Astrocyte (in vitro differentiated cells and primary cell): ENCODE measurements at regions not wholly inside any gene's neighbourhood (a gene's known extent, or its start where the extent isn't known, plus 50 kb on each side); places are given as distances from the start of the nearest gene placed in this dataset.

ENCODE experiments used
- DNase-seq: peaks from one replicate; pipeline ENCODE4 v3.0.0-alpha.2; 2010; ENCODE audit warnings: low read depth
- FAIRE-seq: peaks from 2 replicates; lab custom pipeline; 2011; peaks lifted over from hg19 to GRCh38; lab: Jason Lieb, UNC
- H2AFZ ChIP-seq: 2 replicates; pipeline ENCODE4 v1.6.0; 2012; ENCODE audit warnings: low read depth, low read length, inconsistent platforms
- H3K27ac ChIP-seq: 2 replicates; pipeline ENCODE4 v1.5.1; 2011; ENCODE audit warnings: low read depth, low read length, inconsistent platforms
- H3K27me3 ChIP-seq: 2 replicates; pipeline ENCODE4 v1.6.0; 2011; ENCODE audit warnings: low read length, inconsistent platforms; ENCODE audit not compliant: insufficient read depth
- H3K36me3 ChIP-seq: 2 replicates; pipeline ENCODE4 v1.5.1; 2011; ENCODE audit warnings: low read length, inconsistent platforms; ENCODE audit not compliant: insufficient read depth
- H3K4me1 ChIP-seq: 2 replicates; pipeline ENCODE4 v1.5.1; 2011; ENCODE audit warnings: low read length, inconsistent platforms; ENCODE audit not compliant: insufficient read depth
- H3K4me2 ChIP-seq: 2 replicates; pipeline ENCODE4 v1.6.0; 2012; ENCODE audit warnings: low read length, inconsistent platforms
- H3K4me3 ChIP-seq: 2 replicates; pipeline ENCODE4 v1.5.1; 2011; ENCODE audit warnings: low read depth, mild to moderate bottlenecking, low read length, inconsistent platforms; ENCODE audit not compliant: insufficient read depth
- H3K79me2 ChIP-seq: 2 replicates; pipeline ENCODE4 v1.6.0; 2012; ENCODE audit warnings: mild to moderate bottlenecking, low read length, inconsistent platforms; ENCODE audit not compliant: insufficient read depth
- H3K9ac ChIP-seq: 2 replicates; pipeline ENCODE4 v1.6.0; 2012; ENCODE audit warnings: mild to moderate bottlenecking, low read length, inconsistent platforms
- H3K9me3 ChIP-seq: 2 replicates; pipeline ENCODE4 v1.5.1; 2012; ENCODE audit warnings: low read depth, mild to moderate bottlenecking, low read length, inconsistent platforms; ENCODE audit not compliant: insufficient read depth
- H4K20me1 ChIP-seq: 2 replicates; pipeline ENCODE4 v1.6.0; 2012; ENCODE audit warnings: low read length, inconsistent platforms; ENCODE audit not compliant: insufficient read depth
- H3K27ac Mint-ChIP-seq: one replicate; pipeline ENCODE4 v1.8.0; 2021; ENCODE audit warnings: mild to moderate bottlenecking, mixed read lengths; ENCODE audit not compliant: unreplicated experiment
- H3K27me3 Mint-ChIP-seq: one replicate; pipeline ENCODE4 v1.8.0; 2021; ENCODE audit warnings: low read depth, mixed read lengths; ENCODE audit not compliant: unreplicated experiment
- H3K36me3 Mint-ChIP-seq: one replicate; pipeline ENCODE4 v1.8.0; 2021; ENCODE audit warnings: low read depth, mixed read lengths; ENCODE audit not compliant: unreplicated experiment
- H3K4me1 Mint-ChIP-seq: one replicate; pipeline ENCODE4 v1.8.0; 2021; ENCODE audit warnings: low read depth, mixed read lengths; ENCODE audit not compliant: unreplicated experiment
- H3K4me3 Mint-ChIP-seq: one replicate; pipeline ENCODE4 v1.8.0; 2021; ENCODE audit warnings: mild to moderate bottlenecking, moderate library complexity, mixed read lengths; ENCODE audit not compliant: unreplicated experiment
- H3K9me3 Mint-ChIP-seq: one replicate; pipeline ENCODE4 v1.8.0; 2021; ENCODE audit warnings: mild to moderate bottlenecking, mixed read lengths; ENCODE audit not compliant: unreplicated experiment
- CTCF ChIP-seq: IDR thresholded peaks from 2 replicates; pipeline ENCODE4 v1.5.1; 2011; ENCODE audit warnings: low read depth, mild to moderate bottlenecking, inconsistent platforms, low read length, moderate library complexity; ENCODE audit not compliant: insufficient read depth
- EZH2 ChIP-seq: IDR thresholded peaks from 2 replicates; pipeline ENCODE4 v1.6.1; 2012; ENCODE audit warnings: mild to moderate bottlenecking, low read length, inconsistent platforms; ENCODE audit not compliant: insufficient read depth

- Mint-ChIP-seq H3K4me1 (peaks cover 6% of the 10 kb centered on the region), H3K4me3 (no peak overlapping the region), H3K9me3 (peaks cover 17% of the 10 kb centered on the region), H3K27ac (no peak overlapping the region), H3K36me3 (peaks cover 10% of the 10 kb centered on the region), H3K27me3 (peaks cover 55% of the 10 kb centered on the region)
- FAIRE-seq (no peak), DNase-seq (no peak)
- Histone ChIP-seq H3K27ac (no peak overlapping the region), H3K27me3 (peaks cover 2% of the 10 kb centered on the region), H4K20me1 (no peaks in the 10 kb centered on the region), H3K4me2 (no peak overlapping the region), H3K9me3 (no peaks in the 10 kb centered on the region), H3K4me3 (no peak overlapping the region), H3K4me1 (peaks cover 4% of the 10 kb centered on the region), H2AFZ (no peak overlapping the region), H3K9ac (no peak overlapping the region), H3K79me2 (no peaks in the 10 kb centered on the region), H3K36me3 (no peaks in the 10 kb centered on the region)
- no peak for TF ChIP-seq CTCF
Observed at GRCh38 chr9:134487066-134487710, 154.4 kb upstream of the COL5A1 start.

GRCh38 chr9:134488331-134489280, 153.0 kb upstream of the COL5A1 start:
- no peak for TF ChIP-seq CTCF
- TF ChIP-seq EZH2: no peak
- H3K36me3 Mint-ChIP-seq: peaks cover 6% of the 10 kb centered on the region
- H3K79me2 ChIP-seq: no peaks in the 10 kb centered on the region
- H3K4me3 Mint-ChIP-seq: no peak overlapping the region
- peaks cover 4% of the 10 kb centered on the region for H3K4me1 ChIP-seq
- peaks cover 52% of the 10 kb centered on the region for H3K27me3 Mint-ChIP-seq
- H3K9me3 ChIP-seq: no peaks in the 10 kb centered on the region
- no peaks in the 10 kb centered on the region for H3K36me3 ChIP-seq
- H4K20me1 ChIP-seq: no peaks in the 10 kb centered on the region
- peaks cover 9% of the 10 kb centered on the region for H3K4me1 Mint-ChIP-seq
- H3K27ac ChIP-seq: no peak overlapping the region
- peaks cover 17% of the 10 kb centered on the region for H3K9me3 Mint-ChIP-seq
- DNase-seq (no peak), FAIRE-seq (no peak)
- peak overlapping the region; percentile 77 for H2AFZ ChIP-seq
- H3K9ac ChIP-seq: peak overlapping the region; percentile 51
- peak overlapping the region; percentile 59 for H3K4me2 ChIP-seq
- peak overlapping the region; percentile 62 for H3K27ac Mint-ChIP-seq
- H3K27me3 ChIP-seq: peaks cover 2% of the 10 kb centered on the region
- no peak overlapping the region for H3K4me3 ChIP-seq
